ENCODE measurements at regions not wholly inside any gene's neighbourhood (a gene's known extent, or its start where the extent isn't known, plus 50 kb on each side); places are given as distances from the start of the nearest gene placed in this dataset.
A peak's percentile ranks its signal among the peaks of the same experiment; 100 is the strongest.

GRCh38 chr12:92602476-92602875 is 100.3 kb upstream of the PLEKHG7 start:
- Histone ChIP-seq H3K4me3 (ENCODE audit: low read depth, low read length) (no peak overlapping the region), H3K36me3 (ENCODE audit: insufficient read depth, low read length) (no peaks in the 10 kb centered on the region), H3K27me3 (ENCODE audit: insufficient read depth, low read length) (no peaks in the 10 kb centered on the region), H3K79me2 (ENCODE audit: control insufficient read depth, insufficient read depth, low read length, unreplicated experiment) (no peaks in the 10 kb centered on the region), H3K4me1 (ENCODE audit: control insufficient read depth, insufficient read depth, low read length, unreplicated experiment) (peaks cover 37% of the 10 kb centered on the region), H3K27ac (ENCODE audit: low read depth, low read length) (peak overlapping the region; percentile 87), H2AFZ (ENCODE audit: low read length, unreplicated experiment) (no peak overlapping the region)

- no peak overlapping the region for H2AFZ ChIP-seq (ENCODE audit: low read length, unreplicated experiment)
- H3K36me3 ChIP-seq (ENCODE audit: insufficient read depth, low read length), result no peaks in the 10 kb centered on the region
- H3K27ac ChIP-seq (ENCODE audit: low read depth, low read length), result peak overlapping the region; percentile 87
- H3K4me3 ChIP-seq (ENCODE audit: low read depth, low read length), result no peak overlapping the region
- H3K4me1 ChIP-seq (ENCODE audit: control insufficient read depth, insufficient read depth, low read length, unreplicated experiment), result peaks cover 45% of the 10 kb centered on the region
- no peaks in the 10 kb centered on the region for H3K79me2 ChIP-seq (ENCODE audit: control insufficient read depth, insufficient read depth, low read length, unreplicated experiment)
- no peaks in the 10 kb centered on the region for H3K27me3 ChIP-seq (ENCODE audit: insufficient read depth, low read length)
Observed at GRCh38 chr12:92601680-92602079, 101.1 kb upstream of the PLEKHG7 start.

GRCh38 chr12:92601176-92601575 is 101.6 kb upstream of the PLEKHG7 start:
- Histone ChIP-seq H3K4me3 (ENCODE audit: low read depth, low read length) (no peak overlapping the region), H3K27ac (ENCODE audit: low read depth, low read length) (no peak overlapping the region)

GRCh38 chr12:92600052-92600451 is 102.7 kb upstream of the PLEKHG7 start:
- no peaks in the 10 kb centered on the region for H3K79me2 ChIP-seq (ENCODE audit: control insufficient read depth, insufficient read depth, low read length, unreplicated experiment)
- H3K27ac ChIP-seq (ENCODE audit: low read depth, low read length), result no peak overlapping the region
- H3K4me1 ChIP-seq (ENCODE audit: control insufficient read depth, insufficient read depth, low read length, unreplicated experiment), result peaks cover 58% of the 10 kb centered on the region
- H3K4me3 ChIP-seq (ENCODE audit: low read depth, low read length), result no peak overlapping the region
- H3K27me3 ChIP-seq (ENCODE audit: insufficient read depth, low read length), result no peaks in the 10 kb centered on the region
- H3K36me3 ChIP-seq (ENCODE audit: insufficient read depth, low read length), result no peaks in the 10 kb centered on the region
- no peak overlapping the region for H2AFZ ChIP-seq (ENCODE audit: low read length, unreplicated experiment)

More at GRCh38 chr12:92601176-92601575, 101.6 kb upstream of the PLEKHG7 start:
- Histone ChIP-seq H3K4me1 (ENCODE audit: control insufficient read depth, insufficient read depth, low read length, unreplicated experiment) (peaks cover 50% of the 10 kb centered on the region), H2AFZ (ENCODE audit: low read length, unreplicated experiment) (no peak overlapping the region), H3K36me3 (ENCODE audit: insufficient read depth, low read length) (no peaks in the 10 kb centered on the region), H3K79me2 (ENCODE audit: control insufficient read depth, insufficient read depth, low read length, unreplicated experiment) (no peaks in the 10 kb centered on the region), H3K27me3 (ENCODE audit: insufficient read depth, low read length) (no peaks in the 10 kb centered on the region)

- Histone ChIP-seq H3K27me3 (ENCODE audit: insufficient read depth, low read length) (no peaks in the 10 kb centered on the region), H3K4me3 (ENCODE audit: low read depth, low read length) (no peak overlapping the region), H3K27ac (ENCODE audit: low read depth, low read length) (peak overlapping the region; percentile 77), H3K36me3 (ENCODE audit: insufficient read depth, low read length) (no peaks in the 10 kb centered on the region), H3K79me2 (ENCODE audit: control insufficient read depth, insufficient read depth, low read length, unreplicated experiment) (no peaks in the 10 kb centered on the region), H2AFZ (ENCODE audit: low read length, unreplicated experiment) (no peak overlapping the region), H3K4me1 (ENCODE audit: control insufficient read depth, insufficient read depth, low read length, unreplicated experiment) (peaks cover 59% of the 10 kb centered on the region)
Observed at GRCh38 chr12:92597997-92598396, 104.8 kb upstream of the PLEKHG7 start.

- Histone ChIP-seq H3K27me3 (ENCODE audit: insufficient read depth, low read length) (no peaks in the 10 kb centered on the region), H3K79me2 (ENCODE audit: control insufficient read depth, insufficient read depth, low read length, unreplicated experiment) (no peaks in the 10 kb centered on the region), H3K36me3 (ENCODE audit: insufficient read depth, low read length) (no peaks in the 10 kb centered on the region), H3K4me3 (ENCODE audit: low read depth, low read length) (no peak overlapping the region), H3K4me1 (ENCODE audit: control insufficient read depth, insufficient read depth, low read length, unreplicated experiment) (peaks cover 52% of the 10 kb centered on the region), H2AFZ (ENCODE audit: low read length, unreplicated experiment) (no peak overlapping the region), H3K27ac (ENCODE audit: low read depth, low read length) (peak overlapping the region; percentile 77)
Observed at GRCh38 chr12:92597118-92597517, 105.7 kb upstream of the PLEKHG7 start.

GRCh38 chr12:92596383-92596782 is 106.4 kb upstream of the PLEKHG7 start:
- Histone ChIP-seq H3K36me3 (ENCODE audit: insufficient read depth, low read length) (no peaks in the 10 kb centered on the region), H3K27me3 (ENCODE audit: insufficient read depth, low read length) (no peaks in the 10 kb centered on the region), H2AFZ (ENCODE audit: low read length, unreplicated experiment) (no peak overlapping the region), H3K79me2 (ENCODE audit: control insufficient read depth, insufficient read depth, low read length, unreplicated experiment) (no peaks in the 10 kb centered on the region), H3K4me3 (ENCODE audit: low read depth, low read length) (no peak overlapping the region), H3K27ac (ENCODE audit: low read depth, low read length) (peak overlapping the region; percentile 77), H3K4me1 (ENCODE audit: control insufficient read depth, insufficient read depth, low read length, unreplicated experiment) (peaks cover 49% of the 10 kb centered on the region)

- Histone ChIP-seq H3K4me3 (ENCODE audit: low read depth, low read length) (no peak overlapping the region), H3K27me3 (ENCODE audit: insufficient read depth, low read length) (no peaks in the 10 kb centered on the region), H3K27ac (ENCODE audit: low read depth, low read length) (peak overlapping the region; percentile 77), H3K36me3 (ENCODE audit: insufficient read depth, low read length) (no peaks in the 10 kb centered on the region), H3K4me1 (ENCODE audit: control insufficient read depth, insufficient read depth, low read length, unreplicated experiment) (peaks cover 49% of the 10 kb centered on the region), H2AFZ (ENCODE audit: low read length, unreplicated experiment) (no peak overlapping the region), H3K79me2 (ENCODE audit: control insufficient read depth, insufficient read depth, low read length, unreplicated experiment) (no peaks in the 10 kb centered on the region)
Observed at GRCh38 chr12:92595663-92596062, 107.1 kb upstream of the PLEKHG7 start.

GRCh38 chr12:92593734-92594402 is 108.9 kb upstream of the PLEKHG7 start:
- H3K79me2 ChIP-seq (ENCODE audit: control insufficient read depth, insufficient read depth, low read length, unreplicated experiment), result no peaks in the 10 kb centered on the region
- H3K4me3 ChIP-seq (ENCODE audit: low read depth, low read length), result peak overlapping the region; percentile 6; the same call in 1 of the 2 replicates
- H3K27me3 ChIP-seq (ENCODE audit: insufficient read depth, low read length), result no peaks in the 10 kb centered on the region
- no peaks in the 10 kb centered on the region for H3K36me3 ChIP-seq (ENCODE audit: insufficient read depth, low read length)
- peaks cover 49% of the 10 kb centered on the region for H3K4me1 ChIP-seq (ENCODE audit: control insufficient read depth, insufficient read depth, low read length, unreplicated experiment)
- H2AFZ ChIP-seq (ENCODE audit: low read length, unreplicated experiment), result peak overlapping the region; percentile 11
- peak overlapping the region; percentile 89 for H3K27ac ChIP-seq (ENCODE audit: low read depth, low read length)

- no peaks in the 10 kb centered on the region for H3K27me3 ChIP-seq (ENCODE audit: insufficient read depth, low read length)
- no peak overlapping the region for H2AFZ ChIP-seq (ENCODE audit: low read length, unreplicated experiment)
- no peak overlapping the region for H3K27ac ChIP-seq (ENCODE audit: low read depth, low read length)
- no peaks in the 10 kb centered on the region for H3K4me1 ChIP-seq (ENCODE audit: control insufficient read depth, insufficient read depth, low read length, unreplicated experiment)
- no peaks in the 10 kb centered on the region for H3K36me3 ChIP-seq (ENCODE audit: insufficient read depth, low read length)
- H3K79me2 ChIP-seq (ENCODE audit: control insufficient read depth, insufficient read depth, low read length, unreplicated experiment), result no peaks in the 10 kb centered on the region
- H3K4me3 ChIP-seq (ENCODE audit: low read depth, low read length), result no peak overlapping the region
Observed at GRCh38 chr12:92585115-92585727, 117.6 kb upstream of the PLEKHG7 start.

- H3K27me3 ChIP-seq (ENCODE audit: insufficient read depth, low read length), result no peaks in the 10 kb centered on the region
- H3K4me1 ChIP-seq (ENCODE audit: control insufficient read depth, insufficient read depth, low read length, unreplicated experiment), result no peaks in the 10 kb centered on the region
- no peak overlapping the region for H3K27ac ChIP-seq (ENCODE audit: low read depth, low read length)
- no peaks in the 10 kb centered on the region for H3K79me2 ChIP-seq (ENCODE audit: control insufficient read depth, insufficient read depth, low read length, unreplicated experiment)
- H3K36me3 ChIP-seq (ENCODE audit: insufficient read depth, low read length), result no peaks in the 10 kb centered on the region
- H2AFZ ChIP-seq (ENCODE audit: low read length, unreplicated experiment), result no peak overlapping the region
- H3K4me3 ChIP-seq (ENCODE audit: low read depth, low read length), result no peak overlapping the region
Observed at GRCh38 chr12:92583910-92584309, 118.9 kb upstream of the PLEKHG7 start.
